WERI-Rb-1 (cell line): ENCODE measurements at regions not wholly inside any gene's neighbourhood (a gene's known extent, or its start where the extent isn't known, plus 50 kb on each side); places are given as distances from the start of the nearest gene placed in this dataset.

Source experiments
- DNase-seq: peaks from one replicate; pipeline ENCODE4 v3.0.0-alpha.2; 2020
- H3K27ac ChIP-seq: fragments of 250-450 bp; sonication (Bioruptor Pico); 2 replicates; pipeline ENCODE4 v1.5.1; 2020; ENCODE audit warnings: mild to moderate bottlenecking, moderate library complexity
- H3K27me3 ChIP-seq: fragments of 250-450 bp; sonication (Bioruptor Pico); 2 replicates; pipeline ENCODE4 v1.5.1; 2021; ENCODE audit warnings: mild to moderate bottlenecking, low read depth, moderate library complexity; ENCODE audit not compliant: insufficient read depth, severe bottlenecking
- H3K36me3 ChIP-seq: fragments of 250-450 bp; sonication (Bioruptor Pico); 2 replicates; pipeline ENCODE4 v1.5.1; 2020; ENCODE audit warnings: mild to moderate bottlenecking, moderate library complexity
- H3K4me3 ChIP-seq: 2 replicates; pipeline ENCODE4 v1.5.1; 2011; ENCODE audit warnings: low read depth, mild to moderate bottlenecking, control low read depth, low read length
- H3K9me3 ChIP-seq: fragments of 250-450 bp; sonication (Bioruptor Pico); 2 replicates; pipeline ENCODE4 v1.5.1; 2021; ENCODE audit warnings: mild to moderate bottlenecking, moderate library complexity; ENCODE audit not compliant: severe bottlenecking
- TF ChIP-seq, protein P1 (sequence below): IDR thresholded peaks from 2 replicates; pipeline ENCODE4 v1.5.1; 2011; ENCODE audit warnings: low read depth, mild to moderate bottlenecking, control low read depth, inconsistent platforms, low read length

DNA sequence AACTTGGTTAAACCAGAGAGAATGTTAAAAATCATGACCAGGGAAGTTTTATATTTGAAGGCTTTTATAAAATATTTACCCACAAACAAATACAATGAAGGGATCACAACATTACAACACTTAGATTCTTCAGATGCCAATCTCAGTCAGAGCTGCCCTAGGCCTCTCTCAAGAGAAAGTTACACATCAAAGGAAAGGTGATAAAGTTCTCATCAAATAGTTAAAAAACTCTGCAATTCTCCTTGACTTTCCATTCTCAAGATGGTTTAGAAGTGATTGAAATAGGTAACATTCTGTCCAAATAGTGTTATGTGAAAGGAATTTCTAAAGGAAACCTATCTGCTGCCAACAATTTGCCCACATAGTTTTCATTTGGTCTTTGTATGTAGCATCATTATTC lies 1115.2 kb upstream of the MIR17HG start:
- H3K4me3 ChIP-seq = no peak overlapping the region
- H3K9me3 ChIP-seq = no peaks in the 10 kb centered on the region
- H3K36me3 ChIP-seq = no peaks in the 10 kb centered on the region
- TF ChIP-seq, protein P1, sequence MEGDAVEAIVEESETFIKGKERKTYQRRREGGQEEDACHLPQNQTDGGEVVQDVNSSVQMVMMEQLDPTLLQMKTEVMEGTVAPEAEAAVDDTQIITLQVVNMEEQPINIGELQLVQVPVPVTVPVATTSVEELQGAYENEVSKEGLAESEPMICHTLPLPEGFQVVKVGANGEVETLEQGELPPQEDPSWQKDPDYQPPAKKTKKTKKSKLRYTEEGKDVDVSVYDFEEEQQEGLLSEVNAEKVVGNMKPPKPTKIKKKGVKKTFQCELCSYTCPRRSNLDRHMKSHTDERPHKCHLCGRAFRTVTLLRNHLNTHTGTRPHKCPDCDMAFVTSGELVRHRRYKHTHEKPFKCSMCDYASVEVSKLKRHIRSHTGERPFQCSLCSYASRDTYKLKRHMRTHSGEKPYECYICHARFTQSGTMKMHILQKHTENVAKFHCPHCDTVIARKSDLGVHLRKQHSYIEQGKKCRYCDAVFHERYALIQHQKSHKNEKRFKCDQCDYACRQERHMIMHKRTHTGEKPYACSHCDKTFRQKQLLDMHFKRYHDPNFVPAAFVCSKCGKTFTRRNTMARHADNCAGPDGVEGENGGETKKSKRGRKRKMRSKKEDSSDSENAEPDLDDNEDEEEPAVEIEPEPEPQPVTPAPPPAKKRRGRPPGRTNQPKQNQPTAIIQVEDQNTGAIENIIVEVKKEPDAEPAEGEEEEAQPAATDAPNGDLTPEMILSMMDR = no peak
- H3K27ac ChIP-seq = no peak overlapping the region
- no peaks in the 10 kb centered on the region for H3K27me3 ChIP-seq
- DNase-seq = no peak

DNA sequence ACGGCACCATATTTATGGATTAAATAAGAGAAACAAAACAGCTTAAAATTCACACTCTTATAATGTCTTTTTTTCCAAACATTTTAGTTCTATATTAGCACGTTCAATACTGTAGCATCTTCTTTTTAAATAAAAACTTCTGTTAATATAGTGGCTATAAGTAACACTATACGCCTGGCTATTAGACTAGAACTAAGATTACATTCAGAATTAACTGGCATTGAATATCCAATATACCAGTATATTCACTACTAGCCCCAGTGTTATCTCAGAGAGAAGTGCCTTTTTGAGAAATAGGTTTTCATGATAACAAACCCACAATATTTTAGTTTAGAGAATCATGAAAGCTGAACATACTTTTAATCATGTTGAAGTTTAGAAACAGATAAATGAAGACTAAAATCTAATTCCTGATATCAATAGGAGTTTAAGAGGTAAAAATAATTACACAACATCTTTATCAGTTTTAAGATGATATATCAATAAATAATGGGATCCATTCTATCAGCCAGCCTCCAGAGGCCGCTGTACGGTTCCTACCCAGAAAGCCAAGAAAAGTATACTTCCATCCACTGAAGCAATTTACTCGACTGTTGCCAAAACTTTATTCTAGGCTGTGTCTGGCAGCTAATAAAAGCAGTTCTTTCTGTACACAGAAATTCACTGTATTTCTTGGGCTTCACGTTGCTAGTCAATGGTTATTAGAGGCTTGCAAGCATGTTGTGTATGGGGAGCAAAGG lies 1113.4 kb upstream of the MIR17HG start:
- no peak for DNase-seq
- Histone ChIP-seq H3K27me3 (no peaks in the 10 kb centered on the region), H3K4me3 (no peak overlapping the region), H3K27ac (no peak overlapping the region), H3K9me3 (no peaks in the 10 kb centered on the region), H3K36me3 (no peaks in the 10 kb centered on the region)
- TF ChIP-seq, protein P1 = no peak

DNA sequence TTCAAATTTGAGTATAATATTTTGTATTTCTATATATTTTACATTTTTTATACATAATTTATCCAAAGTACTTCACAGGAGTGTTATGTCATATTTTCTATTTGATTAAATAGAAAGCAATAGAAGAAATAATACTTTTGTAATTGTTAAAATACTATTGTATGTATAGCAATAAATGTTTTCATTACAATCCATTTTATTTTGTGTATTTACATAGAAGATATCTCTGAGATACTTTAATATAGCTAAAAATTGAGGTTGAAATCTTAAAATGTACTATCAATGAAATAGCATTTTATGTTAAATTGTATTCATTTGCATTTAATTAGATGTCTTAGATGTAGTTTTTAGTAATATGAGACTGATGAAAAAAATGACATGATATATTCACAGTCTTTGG lies 1109.6 kb upstream of the MIR17HG start:
- no peaks in the 10 kb centered on the region for H3K27me3 ChIP-seq
- no peak for DNase-seq
- TF ChIP-seq, protein P1 = no peak
- H3K4me3 ChIP-seq = no peak overlapping the region
- H3K27ac ChIP-seq = no peak overlapping the region
- H3K9me3 ChIP-seq = no peaks in the 10 kb centered on the region
- no peaks in the 10 kb centered on the region for H3K36me3 ChIP-seq

DNA sequence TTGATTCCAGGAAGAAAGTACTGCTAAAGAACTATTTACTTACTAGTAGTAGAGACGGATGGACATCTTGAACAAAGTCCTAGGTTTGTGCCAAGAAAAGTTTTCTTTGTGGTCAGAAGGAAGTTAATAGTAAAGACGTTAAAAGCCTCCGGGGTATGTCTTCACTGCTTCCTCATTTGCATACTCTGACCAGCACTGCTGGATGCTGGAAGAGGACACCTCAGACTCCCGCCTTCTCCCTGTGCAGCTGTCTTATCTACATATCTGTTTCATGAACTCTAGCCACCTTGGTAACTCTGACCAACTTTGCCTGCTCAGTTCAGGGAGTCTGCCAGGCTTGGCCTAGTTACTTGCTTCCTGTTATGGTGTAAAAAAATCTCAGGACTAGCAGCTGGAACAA lies 1109.1 kb upstream of the MIR17HG start:
- Histone ChIP-seq H3K36me3 (no peaks in the 10 kb centered on the region), H3K9me3 (no peaks in the 10 kb centered on the region), H3K27ac (no peak overlapping the region), H3K27me3 (no peaks in the 10 kb centered on the region), H3K4me3 (no peak overlapping the region)
- TF ChIP-seq, protein P1 = no peak
- no peak for DNase-seq

DNA sequence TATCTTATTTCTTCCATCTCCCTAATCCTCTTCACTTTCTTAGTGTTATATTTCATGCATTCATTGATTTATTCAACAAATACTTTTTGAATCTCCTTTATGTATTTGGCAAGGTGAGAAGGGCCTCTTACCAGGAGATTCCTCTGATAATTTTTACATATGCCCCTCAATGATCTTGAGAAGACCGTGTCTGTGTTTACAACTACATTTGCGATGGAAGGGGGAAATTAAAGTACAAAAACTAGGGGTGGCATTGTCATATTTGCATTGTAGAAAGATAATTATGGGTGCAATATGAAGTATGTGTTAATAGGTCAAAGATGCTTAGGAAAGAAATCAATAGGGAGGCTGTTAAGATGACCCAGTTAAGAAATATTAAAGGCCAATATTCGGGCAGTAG lies 1108.4 kb upstream of the MIR17HG start:
- Histone ChIP-seq H3K36me3 (no peaks in the 10 kb centered on the region), H3K27ac (no peak overlapping the region), H3K4me3 (no peak overlapping the region), H3K27me3 (no peaks in the 10 kb centered on the region), H3K9me3 (no peaks in the 10 kb centered on the region)
- TF ChIP-seq, protein P1 = no peak
- no peak for DNase-seq

DNA sequence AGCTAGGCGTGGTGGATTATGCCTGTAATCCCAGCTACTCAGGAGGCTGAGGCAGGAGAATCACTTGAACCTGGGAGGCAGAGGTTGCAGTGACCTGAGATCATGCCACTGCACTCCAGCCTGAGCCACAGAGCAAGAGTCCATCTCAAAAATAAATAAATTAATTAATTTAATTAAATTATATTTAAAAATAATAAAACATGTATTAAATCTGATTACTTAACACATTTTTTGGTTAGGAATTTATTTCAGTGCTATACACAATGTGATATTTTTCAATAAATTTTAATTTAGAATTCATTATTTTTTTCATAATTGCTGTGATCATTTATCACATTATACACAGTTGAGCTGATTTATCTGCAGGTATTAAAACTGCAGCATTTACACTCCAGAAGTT lies 1101.5 kb upstream of the MIR17HG start:
- Histone ChIP-seq H3K27me3 (no peaks in the 10 kb centered on the region), H3K27ac (no peak overlapping the region), H3K36me3 (no peaks in the 10 kb centered on the region), H3K9me3 (no peaks in the 10 kb centered on the region), H3K4me3 (no peak overlapping the region)
- DNase-seq = no peak
- TF ChIP-seq, protein P1 = no peak
